PFSK-1 (cell line): ENCODE measurements at regions not wholly inside any gene's neighbourhood (a gene's known extent, or its start where the extent isn't known, plus 50 kb on each side); places are given as distances from the start of the nearest gene placed in this dataset.

Experiments
- FOXP2 ChIP-seq: optimal IDR thresholded peaks from 2 replicates; pipeline ENCODE3; 2011; ENCODE audit warnings: borderline replicate concordance, control low read depth, inconsistent platforms; ENCODE audit not compliant: insufficient read depth; ENCODE audit errors: extremely low read length, extremely low read depth
- POLR2AphosphoS5 ChIP-seq: IDR thresholded peaks from 2 replicates; pipeline ENCODE4 v1.6.1; 2012; ENCODE audit warnings: low read depth, mild to moderate bottlenecking, control low read depth, low read length, moderate library complexity
- REST ChIP-seq, 2 experiments: IDR thresholded peaks; 2 replicates each; pipeline versions ENCODE4 v1.6.1 to v1.8.0; 2011 to 2012; ENCODE audit warnings: low read depth in 2 of 2, low read length in 2 of 2, control low read depth in 1 of 2, inconsistent platforms in 1 of 2, mild to moderate bottlenecking in 1 of 2, moderate library complexity in 1 of 2; ENCODE audit not compliant: insufficient read depth in 1 of 2
- SIN3A ChIP-seq: IDR thresholded peaks from 2 replicates; pipeline ENCODE4 v1.6.1; 2012; ENCODE audit warnings: mild to moderate bottlenecking, low read length, moderate library complexity, borderline replicate concordance; ENCODE audit not compliant: insufficient read depth
- TAF1 ChIP-seq: IDR thresholded peaks from 2 replicates; pipeline ENCODE4 v1.6.1; 2012; ENCODE audit warnings: low read length, control low read depth, borderline replicate concordance; ENCODE audit not compliant: insufficient read depth

GRCh38 chr15:54812383-54812782, 384.4 kb downstream of the RSL24D1 start:
- TF ChIP-seq TAF1 (no peak), POLR2AphosphoS5 (no peak), FOXP2 (no peak), REST (IDR thresholded peaks at IDR 0.05; ENCODE audit: insufficient read depth in 1 of 2, low read depth in 2 of 2, low read length in 2 of 2) (no peak), SIN3A (no peak)

GRCh38 chr15:54810496-54810895, 386.2 kb downstream of the RSL24D1 start:
- no peak for TF ChIP-seq FOXP2

- TF ChIP-seq SIN3A = no peak
- TF ChIP-seq TAF1 = no peak
- TF ChIP-seq POLR2AphosphoS5 = no peak
- no peak for TF ChIP-seq FOXP2
- no peak for TF ChIP-seq REST (IDR thresholded peaks at IDR 0.05; ENCODE audit: insufficient read depth in 1 of 2, low read depth in 2 of 2, low read length in 2 of 2)
Observed at GRCh38 chr15:54810031-54810430, 386.7 kb downstream of the RSL24D1 start.

GRCh38 chr15:54808321-54808720, 388.4 kb downstream of the RSL24D1 start:
- TF ChIP-seq POLR2AphosphoS5 (no peak), SIN3A (no peak), FOXP2 (no peak), REST (IDR thresholded peaks at IDR 0.05; ENCODE audit: insufficient read depth in 1 of 2, low read depth in 2 of 2, low read length in 2 of 2) (no peak), TAF1 (no peak)

GRCh38 chr15:54803987-54804386, 392.8 kb downstream of the RSL24D1 start:
- TF ChIP-seq SIN3A = no peak
- no peak for TF ChIP-seq REST (IDR thresholded peaks at IDR 0.05; ENCODE audit: insufficient read depth in 1 of 2, low read depth in 2 of 2, low read length in 2 of 2)
- TF ChIP-seq FOXP2 = no peak
- no peak for TF ChIP-seq TAF1
- TF ChIP-seq POLR2AphosphoS5 = no peak
